ENCODE measurements at regions not wholly inside any gene's neighbourhood (a gene's known extent, or its start where the extent isn't known, plus 50 kb on each side); places are given as distances from the start of the nearest gene placed in this dataset.
"Not testable (repeated sequence)": the region's sequence is repeated elsewhere in the genome, so short reads cannot be mapped to it uniquely, and the experiment has no call there.

DNA sequence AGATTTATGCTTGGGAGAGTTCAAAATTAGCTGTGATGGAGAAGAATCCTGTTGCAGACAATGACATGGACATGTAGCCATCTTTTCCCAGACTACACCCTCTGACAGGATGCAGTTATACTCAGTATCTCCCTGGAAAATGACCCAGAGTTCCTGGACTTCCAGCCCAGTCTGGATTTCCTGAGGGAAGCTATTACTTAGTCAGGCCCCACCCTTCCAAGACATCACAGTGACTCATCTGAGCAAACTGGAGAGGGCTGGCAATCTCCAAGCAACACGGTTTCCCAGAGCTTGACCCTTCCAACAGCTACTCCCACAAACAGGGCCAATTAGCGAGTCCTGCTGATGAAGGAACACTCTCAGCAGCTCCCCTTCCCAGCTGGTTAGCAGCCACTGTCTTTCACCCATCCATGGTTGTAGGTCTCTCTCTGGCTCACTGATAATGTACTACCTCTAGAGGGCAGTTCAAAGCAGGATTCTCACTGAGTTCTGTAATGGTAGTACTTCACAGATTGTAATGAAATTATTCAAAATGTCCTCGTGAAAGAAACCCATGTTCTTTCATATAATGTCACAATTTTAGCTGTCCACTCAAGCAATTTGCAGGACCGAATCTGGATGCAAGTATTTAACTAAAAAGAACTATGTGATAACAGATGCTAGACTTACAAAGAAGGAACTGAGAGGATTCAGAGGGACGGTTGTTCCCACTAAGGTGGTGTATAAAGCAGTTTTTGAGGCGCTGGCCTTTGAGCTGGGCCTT lies 110.2 kb downstream of the MDH1 start:
- Histone ChIP-seq H3K27me3 (ENCODE audit: control insufficient read depth, insufficient read depth, low read length) (no peaks in the 10 kb centered on the region), H3K4me3 (ENCODE audit: low read depth, low read length) (no peak overlapping the region), H3K27ac (ENCODE audit: insufficient read depth, low read length, poor library complexity, severe bottlenecking) (no peak overlapping the region), H3K36me3 (ENCODE audit: control insufficient read depth, insufficient read depth, low read length) (no peaks in the 10 kb centered on the region), H3K4me1 (ENCODE audit: control insufficient read depth, insufficient read depth, low read length, poor library complexity, severe bottlenecking) (no peaks in the 10 kb centered on the region), H3K9me3 (ENCODE audit: control insufficient read depth in 2 of 2, low read length in 2 of 2) (no peaks in the 10 kb centered on the region)
- H3K4me3 Mint-ChIP-seq = no peak overlapping the region
- H3K4me1 Mint-ChIP-seq = peaks cover 0 to 5% (median 0%) of the 10 kb centered on the region in 4 donors
- no peaks in the 10 kb centered on the region for H3K27me3 Mint-ChIP-seq
- ATAC-seq (ENCODE audit: low read depth in 2 of 2) (peak; percentile 92), DNase-seq (peak in 2 of 3 donors; percentile 48 to 63)
- H3K27ac Mint-ChIP-seq = peak overlapping the region in 1 of 3 donors; percentile 12
- peaks cover 0 to 3% (median 0%) of the 10 kb centered on the region in 7 donors for H3K9me3 Mint-ChIP-seq
- no peaks in the 10 kb centered on the region for H3K36me3 Mint-ChIP-seq

DNA sequence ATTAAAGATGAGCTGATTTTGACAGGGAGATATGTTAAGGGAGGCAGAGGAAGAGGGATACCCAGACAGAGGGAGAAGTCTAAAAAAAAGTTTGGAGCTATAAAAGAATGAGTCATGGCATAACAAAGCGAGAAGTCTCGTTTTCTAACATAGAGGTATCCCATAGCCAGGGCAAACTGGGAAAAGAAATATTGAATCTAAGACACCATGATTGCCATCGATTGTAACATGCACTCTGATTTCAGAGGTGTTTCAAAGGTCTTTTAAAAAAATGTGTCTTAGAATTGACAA lies 110.7 kb downstream of the MDH1 start:
- H3K4me3 ChIP-seq (ENCODE audit: low read depth, low read length) = no peak overlapping the region
- H3K9me3 Mint-ChIP-seq = peaks cover 0 to 3% (median 0%) of the 10 kb centered on the region in 7 donors
- H3K4me1 Mint-ChIP-seq = peaks cover 0 to 5% (median 0%) of the 10 kb centered on the region in 4 donors
- no peaks in the 10 kb centered on the region for H3K27me3 ChIP-seq (ENCODE audit: control insufficient read depth, insufficient read depth, low read length)
- H3K27ac ChIP-seq (ENCODE audit: insufficient read depth, low read length, poor library complexity, severe bottlenecking) = no peak overlapping the region
- H3K4me3 Mint-ChIP-seq = no peak overlapping the region
- no peak for DNase-seq
- peak overlapping the region in 1 of 3 donors; percentile 12 for H3K27ac Mint-ChIP-seq
- no peaks in the 10 kb centered on the region for H3K36me3 Mint-ChIP-seq
- no peaks in the 10 kb centered on the region for H3K9me3 ChIP-seq (ENCODE audit: control insufficient read depth in 2 of 2, low read length in 2 of 2)
- no peaks in the 10 kb centered on the region for H3K4me1 ChIP-seq (ENCODE audit: control insufficient read depth, insufficient read depth, low read length, poor library complexity, severe bottlenecking)
- no peak for ATAC-seq (ENCODE audit: low read depth in 2 of 2)
- no peaks in the 10 kb centered on the region for H3K27me3 Mint-ChIP-seq
- no peaks in the 10 kb centered on the region for H3K36me3 ChIP-seq (ENCODE audit: control insufficient read depth, insufficient read depth, low read length)

GRCh38 chr2:63700271-63700670 lies 111.5 kb downstream of the MDH1 start:
- no peaks in the 10 kb centered on the region for H3K9me3 ChIP-seq (ENCODE audit: control insufficient read depth in 2 of 2, low read length in 2 of 2)
- H3K36me3 Mint-ChIP-seq = no peaks in the 10 kb centered on the region
- H3K27me3 ChIP-seq (ENCODE audit: control insufficient read depth, insufficient read depth, low read length) = no peaks in the 10 kb centered on the region
- H3K9me3 Mint-ChIP-seq = peaks cover 0 to 3% (median 0%) of the 10 kb centered on the region in 7 donors
- no peak overlapping the region for H3K27ac ChIP-seq (ENCODE audit: insufficient read depth, low read length, poor library complexity, severe bottlenecking)
- H3K27me3 Mint-ChIP-seq = no peaks in the 10 kb centered on the region
- ATAC-seq (ENCODE audit: low read depth in 2 of 2) = no peak
- DNase-seq = no peak
- H3K36me3 ChIP-seq (ENCODE audit: control insufficient read depth, insufficient read depth, low read length) = no peaks in the 10 kb centered on the region
- H3K4me1 ChIP-seq (ENCODE audit: control insufficient read depth, insufficient read depth, low read length, poor library complexity, severe bottlenecking) = no peaks in the 10 kb centered on the region
- H3K4me3 ChIP-seq (ENCODE audit: low read depth, low read length) = no peak overlapping the region
- peaks cover 0 to 5% (median 0%) of the 10 kb centered on the region in 4 donors for H3K4me1 Mint-ChIP-seq
- H3K4me3 Mint-ChIP-seq = no peak overlapping the region
- H3K27ac Mint-ChIP-seq = no peak overlapping the region

- ATAC-seq (ENCODE audit: low read depth in 2 of 2) = no peak
- Histone ChIP-seq H3K4me3 (ENCODE audit: low read depth, low read length) (no peak overlapping the region), H3K36me3 (ENCODE audit: control insufficient read depth, insufficient read depth, low read length) (no peaks in the 10 kb centered on the region), H3K4me1 (ENCODE audit: control insufficient read depth, insufficient read depth, low read length, poor library complexity, severe bottlenecking) (no peaks in the 10 kb centered on the region), H3K27me3 (ENCODE audit: control insufficient read depth, insufficient read depth, low read length) (no peaks in the 10 kb centered on the region), H3K27ac (ENCODE audit: insufficient read depth, low read length, poor library complexity, severe bottlenecking) (no peak overlapping the region), H3K9me3 (ENCODE audit: control insufficient read depth in 2 of 2, low read length in 2 of 2) (no peaks in the 10 kb centered on the region)
- H3K4me3 Mint-ChIP-seq = no peak overlapping the region
- no peaks in the 10 kb centered on the region for H3K36me3 Mint-ChIP-seq
- no peak overlapping the region for H3K27ac Mint-ChIP-seq
- H3K9me3 Mint-ChIP-seq = peaks cover 0 to 3% (median 0%) of the 10 kb centered on the region in 7 donors
- H3K4me1 Mint-ChIP-seq = peaks cover 0 to 5% (median 0%) of the 10 kb centered on the region in 4 donors
- DNase-seq = no peak
- H3K27me3 Mint-ChIP-seq = peaks cover 4% of the 10 kb centered on the region
Observed at GRCh38 chr2:63701406-63701805, 112.6 kb downstream of the MDH1 start.

DNA sequence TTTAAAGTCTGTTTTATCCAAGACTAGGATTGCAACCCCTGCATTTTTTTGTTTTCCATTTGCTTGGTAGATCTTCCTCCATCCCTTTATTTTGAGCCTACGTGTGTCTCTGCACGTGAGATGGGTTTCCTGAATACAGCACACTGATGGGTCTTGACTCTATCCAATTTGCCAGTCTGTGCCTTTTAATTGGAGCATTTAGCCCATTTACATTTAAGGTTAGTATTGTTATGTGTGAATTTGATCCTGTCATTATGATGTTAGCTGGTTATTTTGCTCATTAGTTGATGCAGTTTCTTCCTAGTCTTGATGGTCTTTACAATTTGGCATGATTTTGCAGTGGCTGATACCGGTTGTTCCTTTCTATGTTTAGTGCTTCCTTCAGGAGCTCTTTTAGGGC lies 117.3 kb downstream of the MDH1 start:
- not testable (repeated sequence) for H3K27me3 ChIP-seq (ENCODE audit: control insufficient read depth, insufficient read depth, low read length); H3K9me3 Mint-ChIP-seq; H3K9me3 ChIP-seq (ENCODE audit: control insufficient read depth in 2 of 2, low read length in 2 of 2); H3K4me3 ChIP-seq (ENCODE audit: low read depth, low read length); H3K4me1 Mint-ChIP-seq; DNase-seq; H3K4me1 ChIP-seq (ENCODE audit: control insufficient read depth, insufficient read depth, low read length, poor library complexity, severe bottlenecking); H3K36me3 ChIP-seq (ENCODE audit: control insufficient read depth, insufficient read depth, low read length); H3K27me3 Mint-ChIP-seq; H3K36me3 Mint-ChIP-seq; H3K4me3 Mint-ChIP-seq; H3K27ac Mint-ChIP-seq; ATAC-seq (ENCODE audit: low read depth in 2 of 2); H3K27ac ChIP-seq (ENCODE audit: insufficient read depth, low read length, poor library complexity, severe bottlenecking)

DNA sequence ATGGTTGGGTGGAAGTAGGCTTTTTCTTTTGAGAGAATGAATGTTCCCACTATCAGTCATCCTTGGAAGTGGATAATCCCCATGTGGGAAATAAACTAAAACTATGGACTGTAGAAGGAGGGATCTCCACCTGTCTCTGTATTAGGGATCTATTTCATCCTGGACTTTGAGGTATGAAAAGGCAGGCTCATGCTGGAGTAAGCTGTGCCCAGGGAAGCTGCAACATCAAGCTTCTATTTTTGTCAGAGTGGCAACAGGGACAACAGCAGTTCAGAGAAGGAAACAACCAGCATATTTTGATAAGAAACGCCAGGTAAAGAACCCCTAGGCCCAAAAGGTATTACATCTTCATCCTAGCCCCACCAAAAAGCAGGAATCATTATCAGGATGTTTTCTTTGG lies 122.0 kb downstream of the MDH1 start:
- Mint-ChIP-seq H3K4me1 (no peaks in the 10 kb centered on the region), H3K27me3 (peaks cover 8% of the 10 kb centered on the region), H3K4me3 (no peak overlapping the region), H3K36me3 (no peaks in the 10 kb centered on the region), H3K27ac (no peak overlapping the region), H3K9me3 (no peaks in the 10 kb centered on the region)
- Histone ChIP-seq H3K4me3 (ENCODE audit: low read depth, low read length) (no peak overlapping the region), H3K36me3 (ENCODE audit: control insufficient read depth, insufficient read depth, low read length) (no peaks in the 10 kb centered on the region), H3K27me3 (ENCODE audit: control insufficient read depth, insufficient read depth, low read length) (no peaks in the 10 kb centered on the region), H3K9me3 (ENCODE audit: control insufficient read depth in 2 of 2, low read length in 2 of 2) (no peaks in the 10 kb centered on the region), H3K27ac (ENCODE audit: insufficient read depth, low read length, poor library complexity, severe bottlenecking) (no peak overlapping the region), H3K4me1 (ENCODE audit: control insufficient read depth, insufficient read depth, low read length, poor library complexity, severe bottlenecking) (no peaks in the 10 kb centered on the region)
- ATAC-seq (ENCODE audit: low read depth in 2 of 2) = no peak
- no peak for DNase-seq

- Mint-ChIP-seq H3K27ac (no peak overlapping the region), H3K36me3 (no peaks in the 10 kb centered on the region), H3K4me3 (no peak overlapping the region), H3K9me3 (peaks cover 0 to 2% (median 0%) of the 10 kb centered on the region in 7 donors), H3K4me1 (no peaks in the 10 kb centered on the region), H3K27me3 (peaks cover 8% of the 10 kb centered on the region)
- Histone ChIP-seq H3K9me3 (ENCODE audit: control insufficient read depth in 2 of 2, low read length in 2 of 2) (no peaks in the 10 kb centered on the region), H3K27ac (ENCODE audit: insufficient read depth, low read length, poor library complexity, severe bottlenecking) (no peak overlapping the region), H3K4me1 (ENCODE audit: control insufficient read depth, insufficient read depth, low read length, poor library complexity, severe bottlenecking) (no peaks in the 10 kb centered on the region), H3K27me3 (ENCODE audit: control insufficient read depth, insufficient read depth, low read length) (no peaks in the 10 kb centered on the region), H3K36me3 (ENCODE audit: control insufficient read depth, insufficient read depth, low read length) (no peaks in the 10 kb centered on the region), H3K4me3 (ENCODE audit: low read depth, low read length) (no peak overlapping the region)
- ATAC-seq (ENCODE audit: low read depth in 2 of 2) (no peak), DNase-seq (no peak)
Observed at GRCh38 chr2:63712748-63713147, 124.0 kb downstream of the MDH1 start.

GRCh38 chr2:63716146-63716545 lies 125.5 kb upstream of the UGP2 start:
- H3K27me3 ChIP-seq (ENCODE audit: control insufficient read depth, insufficient read depth, low read length) = no peaks in the 10 kb centered on the region
- no peak for ATAC-seq (ENCODE audit: low read depth in 2 of 2)
- H3K9me3 ChIP-seq (ENCODE audit: control insufficient read depth in 2 of 2, low read length in 2 of 2) = no peaks in the 10 kb centered on the region
- H3K36me3 ChIP-seq (ENCODE audit: control insufficient read depth, insufficient read depth, low read length) = no peaks in the 10 kb centered on the region
- H3K4me1 Mint-ChIP-seq = no peaks in the 10 kb centered on the region
- no peak for DNase-seq
- H3K27ac ChIP-seq (ENCODE audit: insufficient read depth, low read length, poor library complexity, severe bottlenecking) = no peak overlapping the region
- peaks cover 8% of the 10 kb centered on the region for H3K27me3 Mint-ChIP-seq
- H3K36me3 Mint-ChIP-seq = no peaks in the 10 kb centered on the region
- H3K4me1 ChIP-seq (ENCODE audit: control insufficient read depth, insufficient read depth, low read length, poor library complexity, severe bottlenecking) = no peaks in the 10 kb centered on the region
- no peak overlapping the region for H3K4me3 Mint-ChIP-seq
- H3K4me3 ChIP-seq (ENCODE audit: low read depth, low read length) = no peak overlapping the region
- H3K27ac Mint-ChIP-seq = no peak overlapping the region
- H3K9me3 Mint-ChIP-seq = peaks cover 0 to 7% (median under 1%) of the 10 kb centered on the region in 7 donors

Measured in CD4-positive, CD25-positive, alpha-beta regulatory T cell (primary cell).